ENCODE measurements at regions not wholly inside any gene's neighbourhood (a gene's known extent, or its start where the extent isn't known, plus 50 kb on each side); places are given as distances from the start of the nearest gene placed in this dataset.

DNA sequence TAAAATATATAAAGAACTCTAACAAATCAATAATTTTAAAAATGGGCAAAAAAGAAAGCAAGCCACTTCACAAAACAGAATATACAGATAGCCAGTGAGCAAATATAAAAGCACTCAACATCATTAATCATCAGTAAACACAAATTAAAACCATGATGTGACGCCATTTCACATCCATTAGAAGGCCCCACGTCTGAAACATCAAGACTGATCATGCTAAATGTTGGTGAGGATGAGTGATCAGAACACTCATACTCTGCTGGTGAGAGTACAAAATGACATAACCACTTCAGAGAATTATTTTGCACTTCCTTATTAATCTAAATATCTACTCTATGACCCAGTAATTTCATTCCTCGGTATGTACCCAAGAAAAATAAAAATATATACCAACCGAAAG, 512.2 kb upstream of the NR5A2 start:
- no peak for TF ChIP-seq EZH2 (IDR thresholded peaks at IDR 0.05)
- no peak for TF ChIP-seq POLR2AphosphoS5 (IDR thresholded peaks at IDR 0.05; ENCODE audit: borderline replicate concordance, low read depth, low read length)
- TF ChIP-seq FOXP2 (optimal IDR thresholded peaks at IDR 0.05; ENCODE audit: control extremely low read depth, extremely low read length, insufficient read depth): no peak

Data from SK-N-MC (cell line).